GM23338 (cell line): ENCODE measurements at regions not wholly inside any gene's neighbourhood (a gene's known extent, or its start where the extent isn't known, plus 50 kb on each side); places are given as distances from the start of the nearest gene placed in this dataset.

ENCODE experiments used
- EZH2 ChIP-seq: fragments of 200-600 bp; sonication (generic); IDR thresholded peaks from one replicate; pipeline ENCODE4 v1.8.0; 2017; ENCODE audit warnings: antibody characterized with exemption, mild to moderate bottlenecking, low read depth; ENCODE audit not compliant: unreplicated experiment
- EZH2phosphoT487 ChIP-seq: fragments of 200-600 bp; sonication (generic); IDR thresholded peaks from one replicate; pipeline ENCODE4 v1.8.1; 2018; ENCODE audit warnings: antibody characterized with exemption; ENCODE audit not compliant: unreplicated experiment
- POLR2AphosphoS5 ChIP-seq: IDR thresholded peaks from 2 replicates; pipeline ENCODE4 v1.6.1; 2016; ENCODE audit warnings: antibody characterized with exemption, low read depth
- TF ChIP-seq, protein P1 (sequence below), 2 experiments: fragments of 200-600 bp in 1 of 2; sonication (generic) in 1 of 2; conservative IDR thresholded peaks; 2 replicates each; pipeline versions ENCODE4 v1.5.1 to v1.6.1; 2016 to 2017; ENCODE audit warnings: antibody characterized with exemption in 2 of 2, low read depth in 2 of 2, mild to moderate bottlenecking in 2 of 2, moderate library complexity in 1 of 2
- TF ChIP-seq, protein P2 (sequence below): IDR thresholded peaks from one replicate; pipeline ENCODE4 v1.6.1; 2018; ENCODE audit warnings: antibody characterized with exemption; ENCODE audit not compliant: unreplicated experiment
- TF ChIP-seq, protein P3 (sequence below): IDR thresholded peaks from 2 replicates; pipeline ENCODE4 v1.6.1; 2016; ENCODE audit warnings: antibody characterized with exemption

DNA sequence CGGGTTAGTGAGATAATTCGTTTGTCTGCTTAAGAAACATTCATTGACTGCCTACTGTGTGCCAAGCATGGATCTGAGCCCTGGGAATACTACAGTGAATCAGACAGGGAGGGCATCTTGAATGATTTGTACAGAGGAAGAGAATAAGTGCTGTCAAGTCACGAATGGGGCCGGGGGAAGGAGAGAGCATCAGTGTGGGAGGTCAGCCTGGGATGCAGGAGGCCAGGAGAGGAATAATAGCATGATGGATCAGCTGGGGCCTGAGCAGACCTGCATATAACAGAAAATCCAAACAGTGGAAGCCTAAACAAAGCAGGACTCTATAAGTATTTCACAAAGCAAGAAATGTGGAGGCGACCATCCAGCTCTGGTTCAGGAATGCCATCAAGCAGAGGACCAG is 55.4 kb upstream of the PAX8 start:
- TF ChIP-seq, protein P1, sequence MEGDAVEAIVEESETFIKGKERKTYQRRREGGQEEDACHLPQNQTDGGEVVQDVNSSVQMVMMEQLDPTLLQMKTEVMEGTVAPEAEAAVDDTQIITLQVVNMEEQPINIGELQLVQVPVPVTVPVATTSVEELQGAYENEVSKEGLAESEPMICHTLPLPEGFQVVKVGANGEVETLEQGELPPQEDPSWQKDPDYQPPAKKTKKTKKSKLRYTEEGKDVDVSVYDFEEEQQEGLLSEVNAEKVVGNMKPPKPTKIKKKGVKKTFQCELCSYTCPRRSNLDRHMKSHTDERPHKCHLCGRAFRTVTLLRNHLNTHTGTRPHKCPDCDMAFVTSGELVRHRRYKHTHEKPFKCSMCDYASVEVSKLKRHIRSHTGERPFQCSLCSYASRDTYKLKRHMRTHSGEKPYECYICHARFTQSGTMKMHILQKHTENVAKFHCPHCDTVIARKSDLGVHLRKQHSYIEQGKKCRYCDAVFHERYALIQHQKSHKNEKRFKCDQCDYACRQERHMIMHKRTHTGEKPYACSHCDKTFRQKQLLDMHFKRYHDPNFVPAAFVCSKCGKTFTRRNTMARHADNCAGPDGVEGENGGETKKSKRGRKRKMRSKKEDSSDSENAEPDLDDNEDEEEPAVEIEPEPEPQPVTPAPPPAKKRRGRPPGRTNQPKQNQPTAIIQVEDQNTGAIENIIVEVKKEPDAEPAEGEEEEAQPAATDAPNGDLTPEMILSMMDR (conservative IDR thresholded peaks at IDR 0.05; ENCODE audit: low read depth in 2 of 2) = no peak
- TF ChIP-seq, protein P2, sequence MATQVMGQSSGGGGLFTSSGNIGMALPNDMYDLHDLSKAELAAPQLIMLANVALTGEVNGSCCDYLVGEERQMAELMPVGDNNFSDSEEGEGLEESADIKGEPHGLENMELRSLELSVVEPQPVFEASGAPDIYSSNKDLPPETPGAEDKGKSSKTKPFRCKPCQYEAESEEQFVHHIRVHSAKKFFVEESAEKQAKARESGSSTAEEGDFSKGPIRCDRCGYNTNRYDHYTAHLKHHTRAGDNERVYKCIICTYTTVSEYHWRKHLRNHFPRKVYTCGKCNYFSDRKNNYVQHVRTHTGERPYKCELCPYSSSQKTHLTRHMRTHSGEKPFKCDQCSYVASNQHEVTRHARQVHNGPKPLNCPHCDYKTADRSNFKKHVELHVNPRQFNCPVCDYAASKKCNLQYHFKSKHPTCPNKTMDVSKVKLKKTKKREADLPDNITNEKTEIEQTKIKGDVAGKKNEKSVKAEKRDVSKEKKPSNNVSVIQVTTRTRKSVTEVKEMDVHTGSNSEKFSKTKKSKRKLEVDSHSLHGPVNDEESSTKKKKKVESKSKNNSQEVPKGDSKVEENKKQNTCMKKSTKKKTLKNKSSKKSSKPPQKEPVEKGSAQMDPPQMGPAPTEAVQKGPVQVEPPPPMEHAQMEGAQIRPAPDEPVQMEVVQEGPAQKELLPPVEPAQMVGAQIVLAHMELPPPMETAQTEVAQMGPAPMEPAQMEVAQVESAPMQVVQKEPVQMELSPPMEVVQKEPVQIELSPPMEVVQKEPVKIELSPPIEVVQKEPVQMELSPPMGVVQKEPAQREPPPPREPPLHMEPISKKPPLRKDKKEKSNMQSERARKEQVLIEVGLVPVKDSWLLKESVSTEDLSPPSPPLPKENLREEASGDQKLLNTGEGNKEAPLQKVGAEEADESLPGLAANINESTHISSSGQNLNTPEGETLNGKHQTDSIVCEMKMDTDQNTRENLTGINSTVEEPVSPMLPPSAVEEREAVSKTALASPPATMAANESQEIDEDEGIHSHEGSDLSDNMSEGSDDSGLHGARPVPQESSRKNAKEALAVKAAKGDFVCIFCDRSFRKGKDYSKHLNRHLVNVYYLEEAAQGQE = no peak
- TF ChIP-seq EZH2phosphoT487 = no peak
- TF ChIP-seq EZH2 = no peak
- no peak for TF ChIP-seq POLR2AphosphoS5
- TF ChIP-seq, protein P3, sequence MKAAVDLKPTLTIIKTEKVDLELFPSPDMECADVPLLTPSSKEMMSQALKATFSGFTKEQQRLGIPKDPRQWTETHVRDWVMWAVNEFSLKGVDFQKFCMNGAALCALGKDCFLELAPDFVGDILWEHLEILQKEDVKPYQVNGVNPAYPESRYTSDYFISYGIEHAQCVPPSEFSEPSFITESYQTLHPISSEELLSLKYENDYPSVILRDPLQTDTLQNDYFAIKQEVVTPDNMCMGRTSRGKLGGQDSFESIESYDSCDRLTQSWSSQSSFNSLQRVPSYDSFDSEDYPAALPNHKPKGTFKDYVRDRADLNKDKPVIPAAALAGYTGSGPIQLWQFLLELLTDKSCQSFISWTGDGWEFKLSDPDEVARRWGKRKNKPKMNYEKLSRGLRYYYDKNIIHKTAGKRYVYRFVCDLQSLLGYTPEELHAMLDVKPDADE = no peak
